ENCODE measurements at regions not wholly inside any gene's neighbourhood (a gene's known extent, or its start where the extent isn't known, plus 50 kb on each side); places are given as distances from the start of the nearest gene placed in this dataset.

DNA sequence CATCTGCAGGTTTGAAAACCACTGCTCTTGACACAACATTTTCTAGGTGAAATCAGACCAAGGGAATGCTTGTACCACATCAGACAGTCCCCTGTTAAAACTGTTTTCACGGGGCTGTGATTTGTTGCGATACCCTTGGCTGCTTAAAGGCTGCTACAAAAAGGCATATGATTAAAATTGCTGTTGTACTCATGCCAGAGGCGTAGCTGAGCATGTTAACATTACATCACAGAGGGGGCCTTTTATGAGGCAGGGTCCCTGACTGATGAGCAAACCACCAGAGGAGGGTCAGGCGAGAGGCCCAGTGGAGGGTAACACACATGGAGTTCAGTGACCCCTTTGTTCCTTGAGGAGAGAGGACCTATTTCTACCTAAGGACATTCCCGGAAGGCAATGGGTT, 70.4 kb upstream of the CDYL start:
- no peak for TF ChIP-seq POLR2A (IDR thresholded peaks at IDR 0.05)
- TF ChIP-seq, protein P1, sequence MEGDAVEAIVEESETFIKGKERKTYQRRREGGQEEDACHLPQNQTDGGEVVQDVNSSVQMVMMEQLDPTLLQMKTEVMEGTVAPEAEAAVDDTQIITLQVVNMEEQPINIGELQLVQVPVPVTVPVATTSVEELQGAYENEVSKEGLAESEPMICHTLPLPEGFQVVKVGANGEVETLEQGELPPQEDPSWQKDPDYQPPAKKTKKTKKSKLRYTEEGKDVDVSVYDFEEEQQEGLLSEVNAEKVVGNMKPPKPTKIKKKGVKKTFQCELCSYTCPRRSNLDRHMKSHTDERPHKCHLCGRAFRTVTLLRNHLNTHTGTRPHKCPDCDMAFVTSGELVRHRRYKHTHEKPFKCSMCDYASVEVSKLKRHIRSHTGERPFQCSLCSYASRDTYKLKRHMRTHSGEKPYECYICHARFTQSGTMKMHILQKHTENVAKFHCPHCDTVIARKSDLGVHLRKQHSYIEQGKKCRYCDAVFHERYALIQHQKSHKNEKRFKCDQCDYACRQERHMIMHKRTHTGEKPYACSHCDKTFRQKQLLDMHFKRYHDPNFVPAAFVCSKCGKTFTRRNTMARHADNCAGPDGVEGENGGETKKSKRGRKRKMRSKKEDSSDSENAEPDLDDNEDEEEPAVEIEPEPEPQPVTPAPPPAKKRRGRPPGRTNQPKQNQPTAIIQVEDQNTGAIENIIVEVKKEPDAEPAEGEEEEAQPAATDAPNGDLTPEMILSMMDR (IDR thresholded peaks at IDR 0.05), result no peak

Data from gastroesophageal sphincter (tissue), 3 donors.